SH-SY5Y (cell line): ENCODE measurements at regions not wholly inside any gene's neighbourhood (a gene's known extent, or its start where the extent isn't known, plus 50 kb on each side); places are given as distances from the start of the nearest gene placed in this dataset.

Experiments
- GATA2 ChIP-seq: IDR thresholded peaks from 2 replicates; pipeline ENCODE4 v1.6.1; 2011; ENCODE audit warnings: mild to moderate bottlenecking, low read depth, low read length
- GATA3 ChIP-seq: IDR thresholded peaks from 2 replicates; pipeline ENCODE4 v1.6.1; 2011; ENCODE audit warnings: low read depth, mild to moderate bottlenecking, low read length, moderate library complexity

DNA sequence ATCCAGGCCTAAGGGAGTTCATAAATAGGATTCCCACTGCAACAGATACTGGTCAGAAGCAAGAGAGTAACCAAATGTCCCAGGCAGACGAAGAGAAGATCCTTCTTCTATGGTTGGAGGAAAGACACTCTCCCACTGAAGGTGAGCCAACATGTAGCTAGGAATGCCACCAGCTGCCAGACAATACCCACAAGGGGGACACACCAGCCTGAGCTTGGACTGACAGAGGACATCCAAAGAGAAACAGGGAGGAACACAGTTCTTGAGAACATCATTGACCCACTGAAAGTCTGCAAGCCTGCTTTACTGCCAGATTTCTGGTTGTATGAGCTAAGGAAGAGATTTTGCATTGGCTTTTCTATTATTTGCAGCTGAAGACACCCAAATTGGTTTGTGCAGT lies 80.1 kb downstream of the PXDC1 start:
- TF ChIP-seq GATA3, result no peak
- no peak for TF ChIP-seq GATA2

DNA sequence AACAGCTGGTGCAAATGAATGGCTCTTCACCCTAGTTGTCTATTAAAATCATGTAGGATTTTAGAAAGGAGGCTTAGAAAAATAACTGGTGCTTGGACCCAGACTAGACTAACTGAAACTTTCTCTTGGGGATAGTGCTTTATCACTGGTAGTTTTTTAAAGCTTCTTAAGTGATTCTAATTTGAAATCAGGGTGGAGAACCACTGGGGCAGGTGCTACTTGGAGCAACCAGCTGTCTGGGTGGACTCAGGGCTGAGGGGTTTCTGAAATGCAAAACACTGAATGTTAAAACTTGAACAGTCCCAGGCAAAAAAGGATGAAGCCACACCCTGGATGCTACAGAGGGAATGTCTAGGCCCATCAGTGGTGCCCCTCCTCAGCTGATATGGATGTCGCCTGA lies 81.2 kb downstream of the PXDC1 start:
- TF ChIP-seq GATA2 (no peak), GATA3 (no peak)

DNA sequence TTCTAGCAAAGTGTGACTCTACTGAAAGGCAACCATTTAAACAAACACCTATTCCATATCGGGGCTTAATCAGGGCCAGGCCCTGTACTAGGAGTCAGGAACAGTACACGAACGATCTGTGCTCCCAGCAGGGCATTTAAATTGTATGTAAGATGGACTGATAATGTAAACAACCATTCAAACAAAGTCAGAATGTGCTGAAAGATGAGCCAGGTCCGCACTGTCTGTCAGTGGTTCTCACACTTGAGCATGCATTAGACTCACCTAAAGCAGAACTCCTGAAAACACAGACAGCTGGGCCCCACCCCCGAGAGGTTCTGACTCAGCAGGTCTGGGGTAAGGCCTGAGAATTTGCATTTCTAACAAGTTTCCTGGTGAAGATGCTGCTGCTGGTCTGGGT lies 81.6 kb downstream of the PXDC1 start:
- no peak for TF ChIP-seq GATA3
- no peak for TF ChIP-seq GATA2

GRCh38 chr6:3665608-3666007 lies 85.9 kb downstream of the PXDC1 start:
- TF ChIP-seq GATA3 (no peak), GATA2 (no peak)

DNA sequence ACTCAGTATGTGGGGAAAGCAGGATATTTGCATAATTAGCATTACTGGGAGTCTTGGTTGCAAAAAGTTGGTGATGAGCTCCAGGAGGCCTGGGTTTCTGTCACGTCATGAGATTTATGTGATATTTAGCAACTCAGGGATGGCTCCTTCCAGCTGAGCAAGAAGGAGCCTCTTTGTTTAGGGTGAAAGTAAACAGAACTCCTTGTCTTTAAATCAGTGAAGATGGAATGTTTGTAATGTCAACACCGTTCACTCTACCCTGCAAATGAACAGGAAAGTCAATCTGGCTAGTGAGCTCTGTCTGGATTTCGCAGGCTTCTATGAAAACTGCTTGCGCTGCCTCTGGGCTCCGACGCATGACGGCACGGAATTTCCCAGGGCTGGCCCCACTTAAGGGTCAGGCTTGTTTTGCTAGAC lies 86.9 kb downstream of the PXDC1 start:
- TF ChIP-seq GATA2, result no peak
- no peak for TF ChIP-seq GATA3

- TF ChIP-seq GATA3 (no peak), GATA2 (no peak)
Measured at GRCh38 chr6:3663811-3664210, 87.7 kb downstream of the PXDC1 start.

DNA sequence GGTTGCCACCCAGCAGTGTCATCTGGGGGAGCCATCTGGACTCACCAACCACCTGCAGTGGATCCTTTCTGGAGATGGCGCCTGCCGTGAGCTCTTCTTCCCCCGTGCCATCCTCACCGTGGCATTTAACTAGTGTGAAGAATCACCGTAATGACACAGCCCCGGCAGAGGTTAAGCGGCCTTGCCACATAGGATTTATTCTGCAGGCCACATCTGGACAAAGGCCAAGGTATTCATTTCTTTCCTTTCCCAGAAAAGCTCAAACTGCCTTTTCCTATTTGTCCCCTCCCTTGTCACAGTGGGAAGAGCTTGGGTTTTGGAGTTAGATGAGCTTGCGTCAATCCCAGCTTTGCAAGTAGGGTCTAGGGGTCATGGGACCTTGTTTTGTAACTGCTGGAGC lies 88.4 kb downstream of the PXDC1 start:
- no peak for TF ChIP-seq GATA2
- TF ChIP-seq GATA3, result no peak

DNA sequence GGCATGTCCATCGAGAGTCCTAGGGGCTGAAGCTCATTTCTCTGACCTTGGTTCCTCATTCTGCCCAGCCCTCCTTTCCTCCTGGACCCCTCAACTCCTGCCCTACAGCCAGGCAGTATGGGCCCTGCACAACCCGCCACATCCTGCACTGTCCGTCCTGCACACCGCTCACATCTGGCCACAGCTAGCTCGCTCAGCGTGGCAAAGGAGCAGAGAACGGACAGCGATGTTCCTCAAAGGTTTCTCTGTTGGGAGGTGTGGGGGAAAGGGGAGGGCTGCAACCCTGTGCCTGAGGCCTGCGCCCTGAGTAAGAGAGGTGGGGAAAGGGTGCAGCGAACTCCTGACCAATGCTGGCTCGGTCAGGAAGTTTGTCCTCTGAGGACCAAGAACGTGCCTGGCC lies 90.1 kb downstream of the PXDC1 start:
- no peak for TF ChIP-seq GATA2
- no peak for TF ChIP-seq GATA3

GRCh38 chr6:3660473-3660872 lies 91.0 kb downstream of the PXDC1 start:
- TF ChIP-seq GATA3 (no peak), GATA2 (no peak)

DNA sequence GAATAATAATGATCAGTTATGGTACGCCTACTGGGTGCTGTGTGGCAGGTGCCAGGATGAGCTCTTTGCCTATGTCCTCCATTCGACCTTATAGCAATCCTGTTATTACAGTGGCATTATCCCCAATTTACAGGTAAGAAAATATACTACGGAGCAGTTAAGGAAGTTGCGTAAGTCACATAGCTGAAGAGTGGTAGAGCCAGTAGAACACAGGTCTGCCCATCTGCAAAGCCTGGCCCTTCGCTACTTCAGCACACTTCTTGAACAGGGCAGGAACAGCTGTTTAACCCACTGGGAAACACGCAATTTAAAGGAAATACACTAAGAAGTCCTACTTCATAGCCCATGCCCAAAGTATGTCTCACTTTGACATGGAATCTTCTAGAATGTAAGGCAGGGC lies 91.8 kb downstream of the PXDC1 start:
- TF ChIP-seq GATA2 (no peak), GATA3 (no peak)

GRCh38 chr6:3656076-3656475 lies 95.4 kb downstream of the PXDC1 start:
- no peak for TF ChIP-seq GATA3

- TF ChIP-seq GATA2, result peak; percentile 10; the same call in 1 of the 2 replicates
- TF ChIP-seq GATA3, result no peak
Measured at GRCh38 chr6:3654898-3655297, 96.6 kb downstream of the PXDC1 start.

- no peak for TF ChIP-seq GATA3
- TF ChIP-seq GATA2, result no peak
Measured at GRCh38 chr6:3654436-3654835, 97.1 kb downstream of the PXDC1 start.

DNA sequence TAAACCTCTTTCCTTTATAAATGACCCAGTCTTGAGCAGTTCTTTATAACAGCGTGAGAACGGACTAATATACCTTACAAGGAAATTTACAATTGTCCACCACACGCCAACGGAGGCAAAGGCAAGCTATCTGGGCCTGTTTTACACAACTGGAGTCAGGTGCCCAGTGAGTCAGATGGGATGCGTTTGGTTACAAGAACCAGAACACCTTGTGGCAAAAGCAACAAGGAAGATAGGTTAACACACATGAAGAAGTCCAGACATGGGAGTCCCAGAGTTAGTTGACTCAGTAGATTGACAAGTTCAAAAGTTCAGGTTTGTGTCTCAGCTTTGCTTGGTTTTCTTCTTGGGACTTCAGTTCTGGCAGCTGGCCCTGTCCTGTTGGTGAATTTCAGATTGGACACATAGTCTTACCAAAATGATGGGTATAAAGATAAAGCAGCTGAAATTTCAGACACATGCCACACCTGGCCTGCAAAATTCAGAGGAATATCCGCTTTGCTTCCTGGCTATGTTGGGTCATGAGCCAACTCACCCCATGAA lies 97.9 kb downstream of the PXDC1 start:
- TF ChIP-seq GATA2, result no peak
- no peak for TF ChIP-seq GATA3

DNA sequence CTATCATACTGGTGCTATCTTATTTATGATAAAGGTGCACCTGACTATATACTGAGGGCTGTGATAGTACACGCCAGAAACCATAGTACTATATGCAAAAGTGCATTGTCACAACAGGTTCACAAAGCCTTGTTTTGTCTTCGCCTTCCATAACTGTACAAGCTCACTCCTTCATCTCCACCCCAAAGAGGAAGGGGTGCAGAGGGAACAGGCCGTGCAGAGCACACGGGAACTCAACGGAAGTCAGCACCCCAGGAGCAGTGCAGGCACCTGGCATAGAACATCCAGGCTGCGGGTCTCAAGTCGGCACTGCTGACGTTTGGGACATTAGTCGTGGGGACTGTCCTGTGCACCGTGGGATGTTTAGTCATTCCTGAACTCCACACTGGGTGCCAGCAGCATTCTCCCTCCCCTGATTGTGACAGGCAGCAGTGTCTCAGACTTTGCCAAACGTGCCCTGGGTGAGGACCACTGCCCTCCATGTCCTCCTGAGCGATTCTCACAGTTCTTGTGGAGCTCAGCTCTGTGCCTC lies 99.7 kb downstream of the PXDC1 start:
- no peak for TF ChIP-seq GATA3

DNA sequence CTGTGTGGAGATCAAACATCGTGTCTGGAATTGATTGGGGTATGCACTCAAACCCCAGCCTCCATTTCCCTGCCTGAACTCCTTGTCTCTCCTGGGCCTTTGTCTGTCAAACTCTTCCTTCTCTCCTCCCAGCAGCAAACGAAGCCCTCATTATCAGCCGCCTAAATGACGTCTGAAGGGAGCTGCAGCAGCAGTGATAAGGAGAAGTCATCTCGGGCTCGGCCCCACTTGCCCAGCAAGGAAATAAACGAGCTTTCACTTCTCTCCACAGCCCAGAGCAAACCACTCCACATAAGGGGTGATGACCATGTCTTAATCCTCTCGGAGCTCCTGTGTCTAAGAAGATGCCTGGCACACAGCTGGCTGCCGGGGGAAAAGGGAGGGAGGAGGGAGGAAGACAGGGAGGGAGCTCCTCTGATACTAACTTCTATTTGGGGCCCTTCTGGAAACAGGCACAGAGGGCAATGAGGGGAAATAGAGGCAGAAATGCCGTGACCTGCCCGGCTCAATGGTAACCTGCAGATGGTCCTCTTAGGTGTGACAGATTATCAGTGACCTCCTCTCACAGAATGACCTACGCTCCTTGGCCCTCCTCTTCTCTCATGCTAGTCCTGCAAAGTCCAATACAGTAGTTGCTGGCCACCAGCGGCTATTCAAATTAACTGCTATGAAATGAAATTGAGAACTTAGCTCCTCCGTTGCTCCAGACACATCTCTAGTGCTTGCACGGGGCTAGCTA lies 100.4 kb downstream of the PXDC1 start:
- TF ChIP-seq GATA3 (no peak), GATA2 (no peak)
